Neuronal stem cell (in vitro differentiated cells): ENCODE measurements at regions not wholly inside any gene's neighbourhood (a gene's known extent, or its start where the extent isn't known, plus 50 kb on each side); places are given as distances from the start of the nearest gene placed in this dataset.

Source experiments
- DNase-seq: peaks from one replicate; pipeline ENCODE4 v3.0.0-alpha.2; 2013; ENCODE audit warnings: low spot score
- H2AFZ ChIP-seq: one replicate; pipeline ENCODE4 v1.6.1; 2013; ENCODE audit warnings: mild to moderate bottlenecking, low read length, inconsistent platforms
- H2AK5ac ChIP-seq: 2 replicates; pipeline ENCODE4 v1.6.1; 2013; ENCODE audit warnings: low read depth, mild to moderate bottlenecking, inconsistent platforms, low read length, moderate library complexity, mixed read lengths
- H2BK120ac ChIP-seq: 2 replicates; pipeline ENCODE4 v1.6.1; 2013; ENCODE audit warnings: low read depth, mild to moderate bottlenecking, inconsistent platforms, low read length, moderate library complexity, mixed read lengths
- H2BK12ac ChIP-seq: one replicate; pipeline ENCODE4 v1.6.1; 2013; ENCODE audit warnings: low read length, inconsistent platforms
- H2BK15ac ChIP-seq: 2 replicates; pipeline ENCODE4 v1.6.1; 2013; ENCODE audit warnings: mild to moderate bottlenecking, low read length, inconsistent platforms, mixed read lengths
- H2BK5ac ChIP-seq: one replicate; pipeline ENCODE4 v1.6.1; 2013; ENCODE audit warnings: inconsistent platforms, mild to moderate bottlenecking, low read length, moderate library complexity
- H3K14ac ChIP-seq: one replicate; pipeline ENCODE4 v1.6.1; 2013; ENCODE audit warnings: low read length, inconsistent platforms
- H3K18ac ChIP-seq: 2 replicates; pipeline ENCODE4 v1.6.1; 2013; ENCODE audit warnings: low read length, inconsistent platforms
- H3K23ac ChIP-seq: 2 replicates; pipeline ENCODE4 v1.6.1; 2013; ENCODE audit warnings: low read depth, mild to moderate bottlenecking, mixed read lengths, low read length, inconsistent platforms; ENCODE audit not compliant: poor library complexity
- H3K27ac ChIP-seq: replicated peaks from 3 replicates; pipeline ENCODE4 v1.5.1; 2013; ENCODE audit warnings: low read length, inconsistent platforms
- H3K27me3 ChIP-seq, 3 experiments: 2 replicates each; pipeline ENCODE4 v1.6.1; 2013; ENCODE audit warnings: low read length in 3 of 3, mild to moderate bottlenecking in 2 of 3, inconsistent platforms in 1 of 3, low read depth in 1 of 3, mixed read lengths in 1 of 3, moderate library complexity in 1 of 3; ENCODE audit not compliant: control insufficient read depth in 3 of 3, insufficient read depth in 3 of 3
- H3K36me3 ChIP-seq, 2 donors: replicated peaks in 1 of 2; 2 replicates each; pipeline ENCODE4 v1.6.1; 2013; ENCODE audit warnings: low read length in 2 of 2; ENCODE audit not compliant: control insufficient read depth in 2 of 2, insufficient read depth in 2 of 2
- H3K4ac ChIP-seq: 2 replicates; pipeline ENCODE4 v1.6.1; 2013; ENCODE audit warnings: inconsistent platforms, mild to moderate bottlenecking, low read length, moderate library complexity
- H3K4me1 ChIP-seq, 2 donors: 1 replicate in 1 of 2; 2 replicates in 1 of 2; pipeline ENCODE4 v1.6.1; 2013; ENCODE audit warnings: low read length in 2 of 2, low read depth in 1 of 2; ENCODE audit not compliant: control insufficient read depth in 2 of 2, insufficient read depth in 1 of 2
- H3K4me2 ChIP-seq: one replicate; pipeline ENCODE4 v1.6.1; 2013; ENCODE audit warnings: mild to moderate bottlenecking, low read length, inconsistent platforms; ENCODE audit not compliant: insufficient read depth, poor library complexity, severe bottlenecking
- H3K4me3 ChIP-seq, 2 donors: 2 replicates each; pipeline ENCODE4 v1.5.1; 2013; ENCODE audit warnings: low read length in 2 of 2, mild to moderate bottlenecking in 2 of 2, inconsistent platforms in 1 of 2, moderate library complexity in 1 of 2
- H3K79me1 ChIP-seq: one replicate; pipeline ENCODE4 v1.6.1; 2013; ENCODE audit warnings: low read depth, mild to moderate bottlenecking, inconsistent platforms, low read length, moderate library complexity
- H3K9ac ChIP-seq: one replicate; pipeline ENCODE4 v1.6.1; 2013; ENCODE audit warnings: mild to moderate bottlenecking, low read depth, low read length, inconsistent platforms; ENCODE audit not compliant: poor library complexity
- H3K9me3 ChIP-seq, 2 donors: replicated peaks in 1 of 2; 2 replicates each; pipeline versions ENCODE3 to v1.6.1; 2013; ENCODE audit warnings: low read length in 2 of 2, mild to moderate bottlenecking in 2 of 2, inconsistent platforms in 1 of 2, low read depth in 1 of 2, mixed read lengths in 1 of 2, moderate library complexity in 1 of 2; ENCODE audit not compliant: control insufficient read depth in 2 of 2, insufficient read depth in 1 of 2
- H4K8ac ChIP-seq: one replicate; pipeline ENCODE4 v1.6.1; 2013; ENCODE audit warnings: low read depth, mild to moderate bottlenecking, inconsistent platforms, low read length, moderate library complexity
- H4K91ac ChIP-seq: one replicate; pipeline ENCODE4 v1.6.1; 2013; ENCODE audit warnings: low read length, low read depth, mild to moderate bottlenecking, inconsistent platforms; ENCODE audit not compliant: poor library complexity
- WGBS, 2 donors: extraction: QIAGEN DNeasy Blood & Tissue Kit; methylation state at CpG; one replicate each; pipeline ENCODE4 v1.1.7; 2013; ENCODE audit warnings: missing lambda C conversion rate in 2 of 2, mixed read lengths in 1 of 2; ENCODE audit not compliant: insufficient read length in 2 of 2, insufficient replicate concordance in 1 of 2; ENCODE audit errors: extremely low coverage in 2 of 2; 5-methylcytosine and 5-hydroxymethylcytosine counted together

DNA sequence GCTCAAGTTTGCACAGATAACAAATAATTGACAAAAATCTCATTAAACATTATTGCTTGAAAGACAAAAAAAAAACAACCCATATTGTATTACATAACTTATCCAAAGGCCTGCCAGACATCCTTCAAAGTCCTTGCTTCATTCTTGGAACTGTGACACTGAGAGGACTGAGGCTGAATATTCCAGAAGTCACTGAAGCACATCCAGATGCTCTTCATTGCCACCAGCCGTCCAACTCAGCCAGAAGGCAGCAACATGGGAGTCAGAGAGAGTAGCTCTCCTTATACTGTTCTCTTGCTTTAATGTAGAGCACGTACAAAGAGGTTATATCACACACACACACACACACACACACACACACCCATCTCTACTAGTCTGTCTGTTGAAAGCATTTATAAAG lies 755.0 kb downstream of the LTN1 start:
- Histone ChIP-seq H3K23ac (no peak overlapping the region), H4K8ac (no peak overlapping the region), H3K14ac (no peak overlapping the region), H3K4me3 (no peak overlapping the region), H2AFZ (no peak overlapping the region), H3K27me3 (no peaks in the 10 kb centered on the region), H2BK120ac (no peak overlapping the region), H3K4me1 (no peaks in the 10 kb centered on the region), H3K18ac (no peak overlapping the region), H2BK12ac (no peak overlapping the region), H2AK5ac (no peak overlapping the region), H3K4ac (no peak overlapping the region), H4K91ac (no peak overlapping the region), H3K9ac (no peak overlapping the region), H3K9me3 (no peaks in the 10 kb centered on the region), H3K27ac (no peak overlapping the region), H3K79me1 (no peaks in the 10 kb centered on the region), H2BK5ac (no peak overlapping the region), H3K36me3 (no peaks in the 10 kb centered on the region), H2BK15ac (no peak overlapping the region), H3K4me2 (no peak overlapping the region)
- no peak for DNase-seq
- WGBS, 2 donors = no CpG with 5 or more reads among the region's 2 CpGs

DNA sequence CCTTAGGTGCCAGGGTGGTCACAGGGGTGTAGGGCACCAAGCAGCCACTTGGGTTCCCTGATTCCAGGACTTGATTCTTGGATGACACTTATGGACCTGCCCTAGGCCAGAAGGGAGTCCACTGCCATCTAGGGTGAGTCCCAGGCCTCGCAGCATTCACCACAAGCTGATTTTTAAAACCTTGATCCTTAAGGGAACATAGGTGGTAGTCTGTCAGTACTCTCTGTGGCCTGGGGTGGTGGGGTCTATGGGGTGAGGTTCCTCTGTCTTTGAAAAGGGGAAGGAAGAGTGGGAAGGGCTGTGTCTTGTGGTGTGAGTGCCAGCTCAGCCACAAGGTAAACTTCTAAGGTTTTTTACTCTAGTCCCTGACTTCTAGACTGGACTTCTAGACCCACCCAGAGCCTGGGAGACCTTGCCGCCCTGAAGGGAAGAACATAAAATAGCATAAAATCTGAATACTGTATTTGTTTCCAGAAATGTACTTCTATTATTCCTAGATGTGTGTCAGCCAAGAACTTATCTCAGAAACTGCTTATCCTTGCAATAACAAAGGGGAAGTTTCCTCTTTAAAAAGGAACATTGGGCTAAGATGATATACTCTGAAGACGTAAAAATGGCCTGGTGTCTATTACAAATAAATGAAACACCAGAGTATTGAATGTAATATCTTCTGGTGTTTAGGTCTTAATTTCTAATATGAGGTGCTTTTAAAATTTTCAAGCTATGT lies 757.3 kb downstream of the LTN1 start:
- Histone ChIP-seq H3K27ac (no peak overlapping the region), H3K27me3 (no peaks in the 10 kb centered on the region), H3K23ac (no peak overlapping the region), H3K79me1 (no peaks in the 10 kb centered on the region), H2BK15ac (no peak overlapping the region), H2AK5ac (no peak overlapping the region), H3K4me1 (no peaks in the 10 kb centered on the region), H2BK12ac (no peak overlapping the region), H3K9me3 (no peaks in the 10 kb centered on the region), H3K18ac (no peak overlapping the region), H3K4ac (peak overlapping the region; percentile 84), H3K36me3 (no peaks in the 10 kb centered on the region), H2AFZ (no peak overlapping the region), H4K91ac (no peak overlapping the region), H2BK5ac (peak overlapping the region; percentile 13), H3K4me3 (no peak overlapping the region), H2BK120ac (no peak overlapping the region), H3K9ac (no peak overlapping the region), H4K8ac (no peak overlapping the region), H3K14ac (no peak overlapping the region), H3K4me2 (no peak overlapping the region)
- WGBS, 2 donors = no CpG with 5 or more reads among the region's 3 CpGs
- DNase-seq = no peak

DNA sequence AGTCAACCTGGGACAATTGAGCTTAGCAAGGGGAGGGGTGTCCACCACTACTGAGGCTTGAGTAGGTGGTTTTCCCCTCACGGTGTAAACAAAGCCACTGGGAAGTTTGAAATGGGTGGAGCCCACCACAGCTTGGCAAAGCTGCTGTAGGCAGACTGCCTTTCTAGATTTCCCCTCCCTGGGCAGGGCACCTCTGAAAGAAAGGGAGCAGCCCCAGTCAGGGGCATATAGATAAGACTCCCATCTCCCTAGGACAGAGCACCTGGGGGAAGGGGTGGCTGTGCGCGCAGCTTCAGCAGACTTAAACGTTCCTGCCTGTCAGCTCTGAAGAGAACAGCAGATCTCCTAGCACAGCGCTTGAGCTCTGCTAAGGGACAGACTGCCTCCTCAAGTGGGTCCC lies 758.4 kb downstream of the LTN1 start:
- Histone ChIP-seq H4K91ac (no peak overlapping the region), H3K79me1 (no peaks in the 10 kb centered on the region), H3K4ac (no peak overlapping the region), H3K27ac (no peak overlapping the region), H2BK12ac (no peak overlapping the region), H3K18ac (no peak overlapping the region), H2AFZ (no peak overlapping the region), H3K9me3 (no peaks in the 10 kb centered on the region), H2BK120ac (no peak overlapping the region), H3K4me3 (no peak overlapping the region), H2AK5ac (no peak overlapping the region), H3K36me3 (no peaks in the 10 kb centered on the region), H4K8ac (no peak overlapping the region), H3K23ac (no peak overlapping the region), H3K4me2 (no peak overlapping the region), H2BK15ac (no peak overlapping the region), H3K4me1 (no peaks in the 10 kb centered on the region), H2BK5ac (no peak overlapping the region), H3K14ac (no peak overlapping the region), H3K9ac (no peak overlapping the region), H3K27me3 (no peaks in the 10 kb centered on the region)
- DNase-seq = no peak
- no CpG with 5 or more reads among the region's 5 CpGs for WGBS, 2 donors

DNA sequence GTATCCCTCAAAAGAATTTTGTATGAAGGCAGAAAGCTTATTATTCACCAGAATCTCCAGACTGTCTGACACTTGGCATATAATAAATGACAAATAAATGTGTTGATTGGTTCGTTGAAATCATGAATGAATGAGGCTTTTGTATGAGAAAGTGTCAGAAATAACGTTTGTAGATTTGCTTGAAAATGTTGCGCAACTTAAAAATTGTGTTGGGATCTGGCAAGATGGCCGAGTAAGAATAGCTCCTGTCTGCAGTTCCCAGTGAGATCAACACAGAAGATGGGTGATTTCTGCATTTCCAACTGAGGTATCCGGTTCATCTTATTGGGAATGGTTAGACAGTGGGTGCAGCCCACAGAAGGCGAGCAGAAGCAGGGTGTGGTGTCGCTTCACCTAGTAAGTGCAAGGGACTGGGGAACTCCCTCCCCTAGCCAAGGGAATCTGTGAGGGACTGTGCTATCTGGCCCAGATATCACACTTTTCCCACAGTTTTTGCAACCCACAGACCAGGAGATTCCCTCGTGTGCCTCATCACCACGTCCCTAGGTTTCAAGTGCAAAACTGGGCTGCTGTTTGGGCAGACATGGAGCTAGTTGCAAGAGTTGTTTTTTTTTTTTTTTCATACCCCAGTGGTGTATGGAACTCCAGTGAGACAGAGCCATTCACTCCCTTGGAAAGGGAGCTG lies 759.0 kb downstream of the LTN1 start:
- no peak overlapping the region for H3K4ac ChIP-seq
- H4K91ac ChIP-seq = no peak overlapping the region
- H2BK5ac ChIP-seq = no peak overlapping the region
- no peak overlapping the region for H2AFZ ChIP-seq
- H2AK5ac ChIP-seq = no peak overlapping the region
- DNase-seq = no peak
- no peak overlapping the region for H4K8ac ChIP-seq
- H3K14ac ChIP-seq = no peak overlapping the region
- H3K9me3 ChIP-seq = no peaks in the 10 kb centered on the region
- no peak overlapping the region for H3K27ac ChIP-seq
- H3K4me2 ChIP-seq = no peak overlapping the region
- H3K18ac ChIP-seq = no peak overlapping the region
- H3K4me1 ChIP-seq = no peaks in the 10 kb centered on the region
- no peaks in the 10 kb centered on the region for H3K27me3 ChIP-seq
- no peaks in the 10 kb centered on the region for H3K79me1 ChIP-seq
- no peak overlapping the region for H2BK15ac ChIP-seq
- no peak overlapping the region for H2BK12ac ChIP-seq
- H3K36me3 ChIP-seq = no peaks in the 10 kb centered on the region
- H3K9ac ChIP-seq = no peak overlapping the region
- H3K4me3 ChIP-seq = no peak overlapping the region
- no CpG with 5 or more reads among the region's 9 CpGs for WGBS, 2 donors
- H3K23ac ChIP-seq = no peak overlapping the region
- no peak overlapping the region for H2BK120ac ChIP-seq
